GM19025 (cell line): ENCODE measurements at regions not wholly inside any gene's neighbourhood (a gene's known extent, or its start where the extent isn't known, plus 50 kb on each side); places are given as distances from the start of the nearest gene placed in this dataset.

Experiments
- ATAC-seq: cut with Tn5 transposase; IDR thresholded peaks from one replicate; pipeline ENCODE4 v1.9.1; 2021; ENCODE audit warnings: mild to moderate bottlenecking, low read depth, moderate library complexity; ENCODE audit not compliant: unreplicated experiment

DNA sequence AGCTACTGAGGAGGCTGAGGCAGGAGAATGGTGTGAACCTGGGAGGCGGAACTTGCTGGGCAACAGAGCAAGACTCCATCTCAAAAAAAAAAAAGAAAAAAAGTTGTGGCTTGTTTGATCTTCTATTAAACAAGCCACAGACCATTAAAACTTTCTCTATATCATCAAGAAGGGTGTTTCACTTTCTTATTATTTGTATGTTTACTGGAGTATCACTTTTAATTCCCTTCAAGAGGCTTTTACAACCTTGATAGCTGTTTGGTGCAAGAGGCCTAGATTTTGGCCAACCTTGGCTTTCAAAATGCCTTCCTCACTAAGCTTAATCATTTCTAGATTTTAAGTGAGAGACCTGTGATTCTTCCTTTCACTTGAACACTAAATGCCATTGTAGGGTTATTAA is 339.1 kb downstream of the TSN start:
- ATAC-seq: no peak

DNA sequence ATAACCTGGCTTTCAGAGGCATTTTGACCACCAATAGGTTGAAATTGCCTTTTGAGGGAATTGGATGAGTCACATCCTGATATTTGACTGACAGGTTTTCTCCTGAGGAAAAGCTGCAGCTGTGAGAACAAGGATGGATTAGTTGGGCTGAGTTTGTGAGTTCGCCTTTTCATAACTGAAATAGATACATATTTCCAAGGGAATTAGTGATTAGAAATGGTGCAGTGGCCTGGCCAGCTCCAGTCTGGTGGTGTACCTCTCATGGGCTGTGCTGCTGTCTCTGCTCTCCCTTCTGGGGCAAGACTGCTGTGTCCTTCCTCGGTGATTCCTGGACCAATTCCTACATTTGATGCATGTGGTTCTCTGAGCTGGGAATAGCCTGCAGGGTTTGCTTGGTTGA is 341.3 kb downstream of the TSN start:
- ATAC-seq: no peak

DNA sequence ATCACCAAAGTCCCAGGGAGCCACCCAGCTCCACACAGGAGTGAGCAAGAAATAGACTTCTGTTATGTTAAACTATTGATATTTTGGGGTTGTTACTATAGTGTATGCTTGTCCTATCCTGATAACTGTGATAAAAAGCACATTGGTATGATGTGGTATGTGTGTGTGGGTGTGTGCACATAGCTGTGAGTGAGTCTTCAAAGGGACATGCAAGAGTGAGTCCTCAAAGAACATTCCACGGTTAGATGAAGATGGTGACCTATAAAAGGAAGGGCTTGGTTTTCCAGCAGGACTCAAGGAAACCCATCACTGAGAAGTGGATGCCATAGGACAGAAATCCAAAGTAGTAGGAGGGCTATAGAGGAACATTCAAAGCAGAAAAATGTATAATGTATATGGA is 342.9 kb downstream of the TSN start:
- ATAC-seq: no peak

DNA sequence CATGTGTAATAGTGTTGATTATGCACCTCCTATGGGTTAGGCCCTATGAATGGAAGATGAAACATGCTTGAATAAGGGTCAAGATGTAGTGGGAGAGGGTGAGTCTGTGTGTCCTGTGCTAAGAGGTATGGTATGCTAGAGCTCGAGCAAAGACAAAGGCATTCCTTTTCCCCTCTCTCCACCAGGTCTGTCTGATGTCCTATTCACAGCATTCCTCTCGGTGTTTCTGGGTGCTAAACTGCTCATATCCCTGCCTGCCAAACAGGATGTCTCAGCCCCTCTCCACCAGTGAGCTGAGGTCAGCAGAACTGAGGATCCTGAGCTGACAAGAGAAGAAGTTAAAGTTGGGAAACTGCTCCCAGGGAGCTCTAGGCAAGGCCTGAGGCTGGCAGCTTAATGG is 344.9 kb downstream of the TSN start:
- no peak for ATAC-seq

DNA sequence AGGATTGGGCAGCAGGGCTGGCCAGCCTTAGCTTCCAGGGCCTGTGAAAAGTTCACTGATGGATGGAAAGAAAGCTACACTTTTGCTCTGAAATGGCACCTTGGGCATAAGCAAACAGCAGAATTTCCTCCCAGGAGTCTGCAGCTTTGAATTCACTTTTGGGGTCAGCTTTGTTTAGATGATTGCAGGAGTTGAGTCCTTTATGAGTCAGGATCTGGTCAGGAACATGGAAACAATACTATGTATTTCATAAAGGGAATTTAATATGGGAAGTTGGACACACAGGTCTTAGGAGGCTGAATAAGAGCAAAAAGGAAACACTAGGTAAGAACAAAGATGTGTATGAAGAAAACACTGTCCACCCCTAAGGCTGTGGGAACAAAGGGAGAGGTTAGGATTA is 345.3 kb downstream of the TSN start:
- no peak for ATAC-seq

DNA sequence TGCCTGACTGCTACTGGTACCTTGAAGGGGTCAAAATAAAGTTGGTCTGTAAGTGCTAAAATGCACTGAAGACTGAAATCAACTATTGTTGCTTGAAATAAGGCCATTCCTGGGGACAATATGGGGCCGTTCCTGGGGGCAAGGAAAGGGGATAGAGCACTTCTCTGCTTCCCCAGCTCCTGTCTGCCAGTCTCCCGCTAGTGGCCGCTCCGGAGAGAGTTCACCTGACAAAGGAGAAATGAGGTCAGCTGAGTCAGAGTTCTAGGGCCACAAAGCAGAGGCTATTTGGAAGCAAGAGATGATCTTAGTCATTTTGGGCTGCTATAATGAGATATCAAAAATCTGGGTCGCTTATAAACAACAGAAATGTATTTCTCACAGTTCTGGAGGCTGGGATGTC is 345.9 kb downstream of the TSN start:
- ATAC-seq: no peak

DNA sequence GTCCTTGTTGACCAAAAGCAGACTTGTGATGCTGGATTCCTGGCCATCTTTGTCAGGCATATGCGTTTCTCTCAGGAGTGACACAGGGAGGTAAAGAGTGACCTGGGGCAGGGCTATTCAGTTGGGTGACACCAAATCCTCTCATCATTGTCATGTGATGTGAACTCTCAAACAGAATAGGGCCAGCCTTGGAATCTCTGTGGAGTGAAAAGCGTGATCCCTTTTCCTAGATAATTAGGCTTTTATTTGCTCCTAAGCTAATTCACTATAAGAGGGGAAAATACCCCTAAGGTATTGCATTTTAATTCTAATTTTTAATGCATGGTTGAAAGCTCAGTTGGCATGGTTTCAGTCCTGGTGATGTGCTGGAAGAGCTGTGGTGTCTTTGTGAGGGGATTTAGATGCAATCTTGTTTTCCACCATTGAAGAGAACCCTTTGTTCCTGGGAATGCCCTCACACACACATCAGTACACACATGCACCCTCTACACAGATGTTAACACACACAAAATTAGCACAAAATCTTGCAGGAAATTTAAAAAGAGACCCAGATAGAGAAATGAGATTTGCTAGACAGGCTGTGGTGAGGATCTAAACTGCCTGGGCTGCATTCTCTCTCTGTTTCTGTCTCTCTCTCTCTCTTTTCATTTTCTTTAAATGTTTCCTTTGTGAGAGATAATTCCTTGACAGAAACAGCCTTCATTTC is 349.9 kb downstream of the TSN start:
- no peak for ATAC-seq

DNA sequence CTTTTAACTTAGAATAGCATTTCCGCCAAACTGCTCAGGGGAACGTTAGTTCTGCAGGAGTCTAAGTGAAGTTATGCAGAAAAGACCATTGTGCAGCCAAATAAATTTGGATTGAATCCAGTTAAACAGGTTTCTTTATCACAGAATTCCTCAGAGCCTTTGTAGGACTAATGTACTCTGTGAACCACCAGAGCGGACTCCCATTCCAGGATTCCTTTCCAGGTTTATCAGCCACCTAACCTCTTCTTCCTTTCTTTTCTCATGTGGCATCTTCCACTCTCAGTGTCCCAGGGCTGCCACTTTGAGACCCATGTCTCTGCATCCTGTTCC is 350.4 kb downstream of the TSN start:
- no peak for ATAC-seq

DNA sequence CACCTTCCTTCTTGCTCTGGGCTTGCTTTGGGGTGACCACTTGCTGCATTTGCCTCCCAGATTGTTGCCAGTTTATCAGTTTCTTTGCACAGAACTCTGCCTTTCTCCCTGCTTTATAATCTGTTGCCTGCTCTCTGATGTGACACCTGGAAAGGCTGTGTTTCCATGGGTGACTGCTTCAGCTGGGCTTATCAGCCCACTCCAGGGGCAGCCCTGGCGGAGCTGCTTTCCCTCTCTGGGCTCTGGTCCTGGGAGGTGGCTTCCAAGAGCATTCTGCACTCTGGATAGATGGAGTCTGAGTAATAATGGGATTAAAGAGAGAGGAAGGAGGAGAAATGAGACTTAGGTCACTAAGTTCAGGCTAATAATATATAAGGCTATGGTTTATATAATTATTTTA is 352.7 kb downstream of the TSN start:
- no peak for ATAC-seq

DNA sequence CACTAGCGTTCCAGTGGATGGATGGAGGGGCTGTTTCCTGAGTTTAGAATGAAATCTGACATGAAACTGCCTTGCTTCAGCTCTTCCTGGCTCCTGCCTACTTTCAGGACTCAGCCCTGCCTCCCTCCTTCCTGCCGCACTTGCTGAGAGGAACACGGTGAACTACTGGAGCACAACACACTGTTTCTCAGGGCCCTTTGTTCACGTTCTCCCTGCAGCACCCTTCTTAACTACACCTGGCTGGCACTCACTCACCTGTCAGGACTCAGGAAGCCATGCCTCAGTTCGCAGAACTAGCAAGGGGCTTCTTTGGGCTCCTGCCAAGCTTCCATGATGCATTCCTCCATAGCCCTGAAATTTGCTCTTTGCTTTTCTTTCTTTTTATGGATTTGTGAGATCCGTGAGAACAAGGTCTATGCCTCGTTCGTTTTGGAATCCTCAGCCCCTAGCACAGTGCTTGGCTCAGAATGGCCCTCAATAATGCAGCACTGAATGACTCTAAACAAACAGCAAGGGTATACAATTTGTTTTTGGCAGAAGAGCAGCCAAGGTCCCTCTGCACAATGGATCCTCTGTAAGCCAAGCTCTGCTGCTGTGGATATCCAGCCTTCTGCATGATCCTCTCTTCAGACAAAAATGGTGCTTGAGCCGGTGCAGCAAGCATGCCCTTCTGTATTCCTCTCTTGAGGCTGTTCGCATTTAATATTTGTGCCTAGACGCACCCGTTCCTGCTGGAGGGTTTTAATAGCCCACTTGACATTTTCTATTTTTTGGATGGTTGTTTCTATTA is 357.0 kb downstream of the TSN start:
- ATAC-seq: no peak

DNA sequence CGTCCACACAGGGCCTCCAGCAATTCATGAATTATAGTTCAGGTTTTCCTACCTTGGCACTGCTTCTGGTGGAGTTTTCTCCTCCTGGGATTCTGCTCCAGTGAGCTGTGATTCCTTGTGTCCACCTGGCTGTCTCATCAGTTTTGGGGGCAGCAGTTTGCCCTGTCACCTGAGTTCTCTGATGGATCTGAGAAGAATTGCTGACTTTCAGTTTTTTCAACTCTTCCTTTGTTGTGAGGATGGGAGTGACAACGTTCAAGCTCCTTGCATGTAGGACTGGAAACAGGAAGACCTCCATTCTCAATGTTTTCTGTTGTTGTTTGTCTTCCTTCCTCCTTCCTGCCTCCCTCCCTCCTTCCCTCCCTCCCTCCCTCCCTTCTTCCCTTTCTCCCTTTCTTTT is 359.0 kb downstream of the TSN start:
- ATAC-seq: no peak

DNA sequence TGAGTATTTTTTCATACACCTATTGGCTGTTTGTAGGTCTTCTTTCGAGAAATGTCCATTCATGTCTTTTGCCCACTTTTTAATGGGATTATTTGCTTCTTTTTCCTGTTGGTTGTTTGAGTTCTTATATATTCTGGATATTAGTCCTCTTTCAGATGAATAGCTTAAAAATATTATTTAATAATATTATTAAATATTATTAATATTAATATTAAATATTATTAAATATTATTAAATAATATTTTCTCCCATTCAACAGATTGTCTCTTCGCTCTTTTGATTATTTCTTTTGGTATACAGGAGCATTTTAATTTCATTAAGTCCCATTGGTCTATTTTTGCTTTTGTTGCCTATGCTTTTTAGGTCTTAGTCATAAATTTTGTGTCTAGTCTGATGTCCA is 361.9 kb downstream of the TSN start:
- no peak for ATAC-seq

DNA sequence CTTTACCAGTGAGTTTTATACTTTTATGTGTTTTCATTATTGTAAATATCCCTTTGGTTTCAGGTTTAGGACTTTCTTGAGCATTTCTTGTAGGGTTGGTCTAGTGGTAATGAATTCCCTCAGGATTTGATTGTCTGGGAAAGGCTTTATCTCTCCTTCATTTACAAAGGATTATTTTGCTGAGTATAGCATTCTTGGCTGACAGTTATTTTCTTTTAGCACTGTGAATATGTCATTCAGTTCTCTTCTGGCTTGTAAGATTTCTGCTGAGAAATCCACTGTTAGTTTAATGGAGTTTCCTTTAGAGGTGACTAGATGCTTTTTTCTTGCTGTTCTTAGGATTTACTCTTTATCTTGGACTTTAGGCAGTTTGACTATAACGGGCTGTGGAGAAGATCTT is 373.9 kb downstream of the TSN start:
- ATAC-seq: no peak

DNA sequence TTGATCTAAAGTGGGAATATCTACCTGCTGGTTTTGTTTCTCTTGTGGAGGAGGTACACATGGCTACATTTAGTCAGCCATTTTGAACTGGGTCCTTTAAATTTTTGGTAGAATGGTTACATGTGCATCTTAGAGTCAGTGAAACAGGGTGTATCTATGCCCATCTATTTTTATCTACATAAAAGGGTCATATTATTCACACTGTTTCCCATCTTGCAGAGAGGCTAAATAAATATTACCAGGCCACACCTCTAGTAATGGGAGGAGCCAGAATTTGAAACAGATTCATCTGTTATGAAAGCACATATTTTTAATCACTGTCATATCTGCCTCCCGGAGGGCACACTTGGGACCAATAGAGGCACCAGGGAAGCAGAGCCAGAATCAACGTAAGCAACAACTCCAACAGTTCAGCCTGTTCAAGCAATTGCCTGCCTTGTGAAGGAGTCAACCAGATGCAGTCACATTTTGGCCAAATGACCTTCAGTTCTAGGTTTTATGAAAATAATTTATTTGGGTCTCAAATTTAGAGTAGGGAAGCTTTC is 376.8 kb downstream of the TSN start:
- ATAC-seq: no peak

DNA sequence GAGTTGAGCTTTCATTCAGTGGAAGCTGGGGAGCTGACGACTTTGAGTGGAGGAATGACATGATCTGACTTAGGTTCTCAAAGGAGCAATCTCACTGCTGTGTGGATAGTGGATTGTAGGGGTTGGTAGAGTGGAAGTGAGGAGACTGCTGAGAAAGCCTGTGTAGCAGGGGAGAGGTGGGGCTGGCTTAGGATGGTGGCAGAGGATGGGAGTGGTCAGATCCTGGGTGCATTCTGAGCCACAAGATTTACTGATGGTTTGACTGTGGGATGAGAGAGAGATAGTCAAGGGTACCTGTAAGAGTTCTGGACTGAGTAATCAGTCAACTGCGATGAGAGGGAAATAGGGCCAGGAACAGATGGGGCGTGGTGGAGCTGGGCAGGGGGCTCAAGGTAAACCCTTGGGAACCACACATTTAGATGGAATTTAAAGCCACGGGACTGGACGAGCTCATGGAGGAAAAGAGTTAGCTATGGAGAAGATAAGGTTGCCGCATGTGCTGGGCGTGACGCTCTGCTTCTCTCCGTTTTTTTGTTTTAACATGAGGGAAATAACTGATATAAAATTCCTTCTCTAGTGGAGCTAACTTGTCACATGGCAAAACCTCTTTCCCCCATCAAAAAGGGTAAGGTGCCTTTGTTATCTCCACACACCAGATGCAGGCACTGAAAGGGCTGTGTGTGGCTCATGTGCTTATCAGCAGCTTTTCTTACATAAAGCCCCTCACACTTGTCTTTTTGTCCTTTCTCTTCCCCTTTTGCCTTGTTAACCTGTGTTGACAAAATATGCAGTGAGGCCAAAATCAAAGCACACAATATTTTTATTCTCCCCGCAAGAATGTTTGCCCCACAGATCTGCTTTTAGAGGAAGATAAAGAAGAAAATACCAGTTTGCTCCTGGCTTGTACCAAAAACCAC is 379.8 kb downstream of the TSN start:
- no peak for ATAC-seq

DNA sequence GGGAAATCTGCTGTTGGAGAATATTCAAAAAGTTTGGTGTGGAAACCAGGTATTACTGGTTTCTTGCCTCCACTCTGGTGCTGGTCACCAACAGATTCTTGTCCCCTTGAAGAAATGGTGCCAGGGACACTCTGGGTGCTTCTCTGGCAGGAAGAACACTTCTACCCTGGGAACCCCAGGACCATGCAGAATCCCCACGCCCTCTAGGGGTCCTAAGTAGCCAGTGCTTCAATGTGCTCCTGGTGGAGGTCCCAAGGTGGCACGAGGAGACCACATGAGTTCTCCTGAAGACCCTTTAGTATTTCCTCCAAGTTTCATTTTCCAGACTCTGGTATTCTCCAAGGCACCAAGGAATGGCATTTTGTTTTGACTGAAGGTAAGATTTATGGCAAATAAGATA is 380.6 kb downstream of the TSN start:
- no peak for ATAC-seq

DNA sequence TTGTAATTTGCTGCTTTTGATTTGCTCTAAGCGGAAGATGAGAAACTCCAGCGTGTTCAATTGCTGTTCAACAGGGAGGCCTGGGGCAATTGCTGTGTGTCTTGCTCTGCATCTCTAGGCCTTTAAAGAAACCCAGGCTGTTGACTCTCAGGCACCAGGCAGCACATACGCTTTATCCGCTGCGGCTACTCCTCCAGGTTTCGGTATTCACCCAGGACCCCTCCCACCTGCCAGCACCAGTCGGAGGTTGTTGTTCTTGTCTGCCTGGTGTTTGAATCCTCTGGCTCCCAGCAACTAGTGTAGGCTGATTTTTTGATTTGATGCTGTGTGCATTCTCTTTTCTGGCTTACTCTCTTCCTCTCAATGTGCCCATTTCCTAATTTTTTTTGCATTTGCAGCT is 383.1 kb downstream of the TSN start:
- no peak for ATAC-seq

DNA sequence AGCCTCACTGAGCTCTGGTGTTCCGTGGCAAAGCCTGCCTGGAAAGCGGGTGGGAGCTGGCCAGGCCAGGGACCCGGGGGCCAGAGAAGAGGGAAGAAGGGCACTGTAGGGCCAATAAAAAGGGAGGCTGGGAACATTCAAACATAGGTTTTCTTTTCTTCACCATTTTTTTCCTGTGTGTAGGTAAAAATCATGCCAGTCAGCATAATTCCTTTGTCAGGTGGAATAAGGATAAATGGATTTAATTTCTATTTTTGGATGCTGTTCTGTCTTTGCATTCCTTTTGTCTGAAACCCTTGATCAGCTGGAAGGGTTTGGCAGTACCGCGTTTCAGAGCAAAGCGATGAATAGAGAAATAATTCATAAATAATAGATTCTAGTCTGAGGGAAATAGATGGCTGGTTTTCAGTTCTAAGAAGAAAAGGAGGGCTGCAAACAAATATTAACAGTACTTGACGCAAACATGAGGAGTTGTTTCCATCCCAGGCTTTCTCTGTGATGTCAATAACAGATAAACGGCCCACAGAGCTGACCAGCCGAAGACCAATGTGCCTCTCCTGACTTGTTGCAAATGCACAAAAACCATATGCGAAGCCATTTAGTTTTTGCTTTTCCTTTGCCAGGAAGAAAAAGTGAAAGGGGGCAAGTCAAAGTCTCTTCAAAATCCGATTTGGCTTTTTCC is 384.4 kb downstream of the TSN start:
- ATAC-seq: no peak

DNA sequence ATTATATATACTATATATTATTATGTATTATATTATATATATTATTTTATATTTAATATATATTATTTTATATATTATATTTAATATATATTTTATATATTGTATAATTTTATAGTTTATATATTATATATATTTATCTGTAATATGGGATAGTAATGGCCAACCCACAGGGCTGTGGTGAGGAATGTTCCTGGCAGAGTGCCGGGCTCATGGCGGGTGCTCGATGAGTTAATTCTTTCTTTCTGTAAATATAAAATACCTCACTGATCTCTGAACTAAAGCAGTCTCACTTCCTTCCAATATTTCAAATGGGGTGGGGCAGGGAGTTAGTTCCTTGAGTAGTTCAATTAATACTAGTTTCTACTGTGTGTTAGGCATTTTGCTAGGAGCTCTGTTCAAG is 389.4 kb downstream of the TSN start:
- no peak for ATAC-seq

DNA sequence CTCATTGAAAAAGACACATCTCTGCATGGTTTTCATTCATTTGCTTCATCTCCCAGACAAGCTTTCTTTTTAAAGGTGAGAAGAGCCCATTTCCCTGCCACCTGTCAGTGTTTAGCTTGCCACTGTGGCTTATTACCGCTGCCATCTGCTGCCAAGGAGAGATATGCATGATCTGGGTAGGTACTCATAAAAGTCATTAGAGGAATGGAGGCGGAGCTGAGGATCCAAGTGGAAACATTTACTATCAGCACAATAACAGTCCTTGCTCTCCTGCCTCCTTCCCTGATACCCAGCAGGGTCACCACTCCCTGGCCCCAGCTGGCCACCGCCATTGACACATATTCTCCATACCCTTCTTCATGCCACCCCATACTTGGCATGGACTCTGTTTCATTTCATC is 390.4 kb downstream of the TSN start:
- ATAC-seq: no peak
